SHP77 (cell line): ENCODE measurements at regions not wholly inside any gene's neighbourhood (a gene's known extent, or its start where the extent isn't known, plus 50 kb on each side); places are given as distances from the start of the nearest gene placed in this dataset.

Experiments
- DNase-seq, 2 experiments: peaks; one replicate each; lab custom pipeline; 2025; lab: John Stamatoyannopoulos, UW

DNA sequence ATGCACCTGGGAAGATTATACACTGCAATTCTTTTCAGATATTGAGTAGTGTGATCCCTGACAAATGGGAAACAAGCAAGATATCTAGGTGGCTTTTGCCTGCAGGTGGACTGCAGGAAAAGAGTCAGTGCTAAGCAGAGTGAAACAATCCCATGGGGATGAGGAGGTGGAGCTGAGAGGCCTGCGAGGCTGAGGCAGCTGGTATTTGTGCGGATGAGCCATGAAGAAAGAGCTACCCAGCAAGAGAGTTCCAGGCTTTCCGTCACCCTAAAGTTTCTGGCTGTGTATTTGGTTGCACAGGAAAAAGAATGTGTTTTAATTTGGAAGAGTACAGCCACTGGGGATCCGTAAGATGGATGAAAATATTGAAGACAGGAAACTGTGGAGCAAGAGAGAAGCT, 714.1 kb upstream of the COBL start:
- DNase-seq = no peak

- no peak for DNase-seq
Observed at GRCh38 chr7:52026140-52026539, 709.5 kb upstream of the COBL start.

DNA sequence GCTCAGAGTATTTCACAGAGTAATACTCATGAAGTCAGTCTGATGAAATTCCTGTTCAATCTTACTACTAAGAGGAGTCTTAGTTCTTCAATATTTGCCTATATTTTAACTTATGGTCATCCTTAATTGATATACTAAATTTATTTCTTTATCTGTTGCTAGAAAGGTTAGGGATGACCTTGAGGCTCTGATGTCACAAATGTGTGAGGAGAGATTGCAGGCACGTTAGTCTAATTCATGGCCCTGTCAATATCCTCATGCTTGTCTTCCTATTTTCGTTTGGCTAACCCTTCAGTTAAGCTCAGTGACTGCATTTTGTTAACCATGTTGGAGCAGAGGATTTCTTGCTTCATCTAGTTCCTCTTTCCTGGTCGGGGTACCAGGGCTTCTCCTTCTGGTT, 704.7 kb upstream of the COBL start:
- no peak for DNase-seq

DNA sequence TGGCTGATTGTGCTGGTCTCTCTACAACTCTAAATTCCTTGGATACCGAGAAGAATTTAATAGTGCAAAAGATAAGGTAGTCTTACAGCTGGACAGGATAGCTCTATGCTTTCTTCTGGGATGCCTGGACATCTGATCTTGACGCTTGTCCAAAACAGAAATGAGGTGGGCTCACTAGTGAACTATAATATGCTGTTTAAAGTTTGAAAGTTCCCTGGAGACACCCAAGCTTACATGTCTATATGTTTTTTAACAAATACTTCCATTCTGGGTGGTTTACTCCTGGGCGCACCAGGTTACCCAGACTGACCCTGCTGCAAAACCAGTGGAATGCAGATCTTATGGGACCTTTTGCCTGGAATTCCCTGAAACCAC, 702.1 kb upstream of the COBL start:
- no peak for DNase-seq

- DNase-seq = peak; percentile 66 to 70
Observed at GRCh38 chr7:52017802-52018679, 701.4 kb upstream of the COBL start.

- DNase-seq = no peak
Observed at GRCh38 chr7:52009181-52009580, 692.6 kb upstream of the COBL start.

- no peak for DNase-seq
Observed at GRCh38 chr7:52006674-52007073, 690.1 kb upstream of the COBL start.

GRCh38 chr7:52005613-52006012, 689.0 kb upstream of the COBL start:
- DNase-seq = no peak

DNA sequence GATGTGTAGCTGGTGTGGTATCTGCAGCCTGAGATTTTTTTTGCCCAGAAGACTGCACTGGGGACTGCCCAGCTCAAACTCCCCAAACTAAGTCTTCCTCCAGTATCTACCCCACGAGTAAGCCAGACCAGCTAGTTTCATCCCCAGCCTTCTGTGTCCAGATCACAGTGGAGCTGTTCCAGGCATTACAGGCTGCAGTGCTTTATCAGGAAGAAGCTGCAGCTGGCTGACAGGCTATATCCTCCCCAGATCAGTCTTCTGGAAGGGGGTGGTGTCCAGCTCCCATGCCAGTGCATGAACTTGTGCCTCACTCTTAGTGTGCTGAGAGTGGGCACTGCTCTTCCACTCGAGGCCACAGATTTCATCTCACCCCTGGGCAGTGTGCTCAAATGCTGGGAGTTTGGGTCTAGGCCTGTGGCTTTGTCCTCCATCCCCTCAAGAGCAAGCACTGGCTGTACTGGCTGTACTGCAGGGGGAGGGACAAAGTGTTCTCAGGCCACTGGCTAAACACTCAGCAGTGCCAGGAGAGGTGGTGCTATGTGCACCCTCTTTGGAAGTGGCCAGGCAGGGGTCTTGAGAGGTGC, 679.1 kb upstream of the COBL start:
- no peak for DNase-seq

DNA sequence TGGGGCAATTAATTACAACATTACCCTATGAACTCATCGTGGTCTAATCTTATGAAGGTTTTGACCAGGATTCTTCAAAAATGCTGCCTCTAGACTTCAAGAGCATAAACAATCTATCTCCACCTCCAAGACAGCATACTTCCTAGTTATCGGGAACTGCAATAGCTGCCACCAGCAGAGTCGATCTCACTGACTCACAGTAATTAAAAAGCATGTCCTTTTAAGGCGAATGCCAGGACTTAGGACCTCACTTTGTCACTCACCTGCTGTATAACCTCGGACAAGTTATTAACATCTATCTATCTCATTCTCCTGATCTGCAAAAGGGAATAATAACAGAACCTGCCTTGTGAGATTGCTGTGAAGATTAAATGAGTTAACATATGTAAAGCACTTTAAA, 666.0 kb upstream of the COBL start:
- DNase-seq = no peak

DNA sequence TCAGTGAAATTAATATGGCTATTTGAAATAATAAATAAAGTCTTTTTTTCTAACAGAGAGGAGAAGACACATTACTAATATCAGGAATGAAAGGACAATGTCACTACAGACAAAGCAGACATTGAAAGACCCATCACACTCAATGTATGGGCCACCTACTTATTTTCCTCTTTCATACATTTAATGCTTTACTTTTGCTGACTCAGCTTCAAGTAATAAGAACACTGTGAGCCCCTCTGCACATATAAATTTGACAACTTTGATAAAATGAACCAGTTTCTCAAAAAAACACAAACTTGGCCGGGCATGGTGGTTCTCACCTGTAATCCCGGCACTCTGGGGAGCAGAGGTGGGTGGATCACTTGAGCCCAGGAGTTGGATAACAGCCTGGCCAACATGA, 664.2 kb upstream of the COBL start:
- no peak for DNase-seq

- DNase-seq = no peak
Observed at GRCh38 chr7:51980313-51980712, 663.7 kb upstream of the COBL start.

- no peak for DNase-seq
Observed at GRCh38 chr7:51977913-51978312, 661.3 kb upstream of the COBL start.

DNA sequence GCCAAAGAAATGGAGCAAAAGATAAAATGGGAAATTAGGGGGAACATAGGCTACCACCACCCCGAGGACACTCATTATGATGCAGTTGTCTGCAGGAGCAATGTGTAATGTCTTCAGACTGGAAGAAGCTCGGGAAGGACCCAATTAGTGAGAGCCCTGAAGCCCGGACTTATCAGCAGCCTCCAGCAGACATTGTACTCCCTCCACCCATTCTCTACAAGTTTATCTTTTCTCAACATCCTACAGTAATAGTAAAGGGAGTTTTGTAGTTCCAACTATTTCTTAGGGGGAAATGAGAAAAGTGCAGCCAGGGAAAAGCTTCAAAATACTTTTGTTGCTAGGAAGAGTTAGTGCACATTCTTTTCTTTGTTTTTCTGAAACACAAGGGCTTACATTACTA, 657.3 kb upstream of the COBL start:
- no peak for DNase-seq

DNA sequence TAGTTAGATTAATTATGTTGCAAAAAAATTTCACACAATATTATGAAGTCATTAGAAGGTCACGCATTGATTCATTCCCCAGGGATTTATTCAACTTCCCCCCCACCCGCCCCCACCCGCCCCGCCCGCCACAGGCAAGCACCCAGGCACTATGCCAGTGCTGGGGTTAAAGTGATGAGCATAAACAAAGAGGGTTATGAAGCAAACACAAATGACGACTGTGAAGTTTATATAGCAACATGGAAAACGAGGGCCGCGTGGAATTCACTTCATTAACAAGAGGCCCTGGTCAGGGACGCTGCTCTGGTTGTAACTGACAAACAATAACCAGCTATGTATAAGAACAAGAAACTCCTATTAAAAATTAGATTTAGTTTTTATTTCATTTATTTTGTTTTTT, 656.5 kb upstream of the COBL start:
- DNase-seq = no peak

DNA sequence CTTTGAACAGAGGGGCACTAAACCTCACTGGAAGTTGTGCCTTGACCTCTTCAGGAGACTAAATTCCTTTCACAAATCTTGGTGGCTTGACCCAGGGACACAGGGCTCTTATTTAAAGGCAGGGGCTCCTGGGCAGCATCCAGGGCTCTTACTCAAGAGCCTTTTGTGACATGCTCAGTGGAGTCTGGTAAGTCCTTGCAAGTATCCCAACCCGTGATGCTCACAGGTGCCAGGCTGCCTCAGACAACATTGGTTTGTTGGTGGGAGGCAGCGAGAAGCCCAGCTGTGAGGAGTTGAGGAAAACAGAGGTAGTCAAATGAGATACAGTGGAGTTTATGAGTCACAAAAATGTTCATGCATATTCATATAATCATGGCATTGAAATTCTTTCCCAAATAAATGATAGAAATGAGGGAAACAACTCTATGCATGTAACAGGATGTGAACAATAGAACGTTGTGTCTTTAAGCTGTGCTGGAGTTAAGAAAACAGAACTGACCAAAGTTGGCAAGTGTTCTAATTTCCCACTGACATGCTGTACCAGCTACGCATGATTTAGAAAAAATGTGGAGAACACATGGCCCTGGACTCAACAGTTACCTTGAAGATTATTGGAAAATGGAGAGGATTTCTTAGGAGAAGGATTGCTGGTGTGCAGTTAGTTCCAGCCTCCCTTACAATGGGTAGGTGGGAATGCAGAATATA, 654.5 kb upstream of the COBL start:
- DNase-seq = no peak

GRCh38 chr7:51968461-51968860, 651.9 kb upstream of the COBL start:
- no peak for DNase-seq

DNA sequence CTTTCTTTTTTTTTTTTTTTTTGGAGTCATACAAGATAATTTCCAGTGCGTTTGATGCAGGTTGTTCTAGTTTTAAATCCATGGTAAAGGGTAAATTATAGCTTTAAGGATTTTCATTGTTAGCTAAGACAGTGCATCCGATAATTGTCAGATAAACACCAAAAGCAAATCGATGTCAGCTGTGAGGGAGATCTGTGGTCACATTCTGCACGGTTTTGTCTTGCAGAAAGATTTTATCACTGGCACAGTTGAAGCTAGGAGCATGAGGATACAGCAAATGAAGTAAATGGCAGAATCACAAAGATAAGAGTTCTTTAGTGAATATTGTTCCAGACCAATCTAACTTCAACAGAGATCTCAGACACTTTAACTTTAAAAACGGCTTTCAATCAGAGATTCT, 648.8 kb upstream of the COBL start:
- DNase-seq = no peak

DNA sequence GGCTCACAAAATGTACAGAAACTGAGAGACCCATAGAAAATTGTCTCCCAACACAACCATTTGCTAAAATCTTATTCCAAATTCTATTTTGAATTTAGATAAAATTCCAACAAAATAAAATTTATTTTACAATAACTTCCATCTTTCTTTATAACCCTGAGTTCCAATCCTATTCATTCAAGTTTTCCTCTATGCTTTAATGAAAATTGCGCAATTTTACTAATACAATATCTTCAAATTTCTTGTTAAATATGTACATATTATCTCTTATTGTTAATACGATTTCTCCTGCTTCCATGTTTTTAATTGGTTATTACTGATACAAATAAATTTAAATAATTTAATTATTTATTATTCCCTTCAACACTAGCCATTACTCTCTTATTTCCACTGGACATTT, 645.2 kb upstream of the COBL start:
- DNase-seq = no peak

GRCh38 chr7:51950813-51951212, 634.2 kb upstream of the COBL start:
- DNase-seq = no peak

DNA sequence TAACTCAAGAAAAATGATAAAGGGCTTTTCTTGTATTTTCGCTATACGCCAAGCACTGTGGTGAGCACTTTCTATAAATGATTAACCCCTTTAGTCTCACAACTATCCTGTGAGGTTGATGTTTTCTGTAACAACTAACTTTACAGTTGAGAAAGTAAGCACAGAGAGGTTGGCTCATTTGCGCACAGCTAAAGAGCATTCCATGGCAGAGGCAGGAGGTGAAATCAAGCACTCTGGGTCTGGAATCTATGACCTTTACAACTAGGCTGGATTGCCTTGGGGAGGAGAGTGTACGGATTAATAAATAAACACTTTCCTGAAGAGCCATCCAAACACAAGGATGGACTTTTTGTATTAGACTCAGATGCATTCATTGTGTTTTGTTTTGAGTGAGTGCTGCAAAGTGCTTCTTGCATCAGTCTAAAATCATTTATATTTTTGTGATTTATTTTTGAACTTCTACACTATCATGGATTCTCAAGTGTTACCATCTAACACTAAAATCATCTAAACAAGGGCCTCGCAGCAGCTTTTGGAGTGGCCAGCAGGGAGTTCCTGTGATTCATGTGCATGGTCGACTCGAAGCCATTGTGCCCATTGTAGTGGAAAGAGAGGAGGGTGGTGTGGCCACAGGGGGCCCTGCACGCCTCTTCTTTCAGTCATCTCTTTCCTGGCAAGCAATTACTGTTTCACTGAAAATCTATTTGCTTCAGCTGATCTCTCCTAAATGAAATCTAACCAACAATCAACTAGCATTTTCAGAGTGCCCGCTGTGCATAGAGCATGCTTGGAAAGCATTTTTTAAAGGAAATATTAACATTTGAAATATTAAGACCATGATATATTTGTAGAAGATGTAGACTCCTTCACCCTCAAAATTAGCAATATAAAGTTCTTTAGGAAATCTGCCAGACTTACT, 633.4 kb upstream of the COBL start:
- no peak for DNase-seq

DNA sequence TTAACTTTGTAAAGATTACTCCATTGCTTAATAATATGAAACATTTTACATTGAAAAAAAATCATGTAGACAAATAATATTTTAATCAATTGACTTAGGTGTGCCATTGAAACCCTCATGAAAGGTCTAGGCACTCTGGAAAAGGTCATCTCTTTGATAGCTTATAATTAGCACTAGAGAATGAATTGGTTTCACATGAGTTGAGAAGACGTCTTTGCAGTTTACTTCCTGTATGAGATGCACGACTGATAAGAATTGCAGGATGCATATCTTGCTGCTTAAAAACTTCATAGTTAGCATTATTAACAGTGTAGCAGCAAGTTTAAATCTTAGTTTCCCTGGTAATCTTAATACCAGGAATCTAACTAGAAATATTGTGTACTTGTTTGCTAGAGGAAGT, 614.2 kb upstream of the COBL start:
- no peak for DNase-seq
